ENCODE measurements at regions not wholly inside any gene's neighbourhood (a gene's known extent, or its start where the extent isn't known, plus 50 kb on each side); places are given as distances from the start of the nearest gene placed in this dataset.

GRCh38 chr16:62872339-62872738 lies 836.1 kb upstream of the CDH8 start:
- TF ChIP-seq CTCF (IDR thresholded peaks at IDR 0.05; ENCODE audit: poor library complexity) (no peak), EZH2 (IDR thresholded peaks at IDR 0.05; ENCODE audit: borderline replicate concordance) (no peak), EZH2phosphoT487 (IDR thresholded peaks at IDR 0.05; ENCODE audit: low read depth, severe bottlenecking, unreplicated experiment) (no peak)
